ENCODE measurements at regions not wholly inside any gene's neighbourhood (a gene's known extent, or its start where the extent isn't known, plus 50 kb on each side); places are given as distances from the start of the nearest gene placed in this dataset.

GRCh38 chr6:24016286-24016685 lies 109.7 kb upstream of the NRSN1 start:
- WGBS (ENCODE audit: insufficient coverage, low coverage, low lambda C conversion rate, missing lambda C conversion rate), result 83% methylated on average over 1 of the region's 2 CpGs
- Histone ChIP-seq H3K27ac (no peak overlapping the region), H3K4me1 (no peaks in the 10 kb centered on the region), H3K4me3 (no peak overlapping the region), H3K9me3 (no peaks in the 10 kb centered on the region), H3K27me3 (no peaks in the 10 kb centered on the region), H3K36me3 (no peaks in the 10 kb centered on the region)
- DNase-seq, result no peak
- TF ChIP-seq POLR2A (IDR thresholded peaks at IDR 0.05) (no peak), CTCF (IDR thresholded peaks at IDR 0.05) (no peak)
- no peak for ATAC-seq
- intact Hi-C loops (cut with DNase I), result no loop called here

- Histone ChIP-seq H3K27ac (no peak overlapping the region), H3K9me3 (no peaks in the 10 kb centered on the region), H3K4me3 (no peak overlapping the region), H3K4me1 (no peaks in the 10 kb centered on the region), H3K27me3 (no peaks in the 10 kb centered on the region), H3K36me3 (no peaks in the 10 kb centered on the region)
- TF ChIP-seq CTCF (IDR thresholded peaks at IDR 0.05), result no peak
- no peak for TF ChIP-seq POLR2A (IDR thresholded peaks at IDR 0.05)
- DNase-seq, result no peak
- 77% methylated on average over 4 of the region's 4 CpGs for WGBS (ENCODE audit: insufficient coverage, low coverage, low lambda C conversion rate, missing lambda C conversion rate)
- ATAC-seq, result no peak
- intact Hi-C loops (cut with DNase I), result no loop called here
Observed at GRCh38 chr6:24016857-24017256, 109.2 kb upstream of the NRSN1 start.

GRCh38 chr6:24019393-24019792 lies 106.6 kb upstream of the NRSN1 start:
- TF ChIP-seq CTCF (IDR thresholded peaks at IDR 0.05) (no peak), POLR2A (IDR thresholded peaks at IDR 0.05) (no peak)
- no peaks in the 10 kb centered on the region for H3K4me1 ChIP-seq
- H3K9me3 ChIP-seq, result no peaks in the 10 kb centered on the region
- H3K36me3 ChIP-seq, result no peaks in the 10 kb centered on the region
- intact Hi-C loops (cut with DNase I), result no loop called here
- ATAC-seq (no peak), DNase-seq (no peak)
- no peak overlapping the region for H3K4me3 ChIP-seq
- H3K27ac ChIP-seq, result no peak overlapping the region
- no peaks in the 10 kb centered on the region for H3K27me3 ChIP-seq

- Histone ChIP-seq H3K9me3 (no peaks in the 10 kb centered on the region), H3K4me3 (no peak overlapping the region), H3K4me1 (no peaks in the 10 kb centered on the region), H3K36me3 (no peaks in the 10 kb centered on the region), H3K27ac (no peak overlapping the region), H3K27me3 (no peaks in the 10 kb centered on the region)
- intact Hi-C loops (cut with DNase I), result no loop called here
- DNase-seq (no peak), ATAC-seq (no peak)
- TF ChIP-seq CTCF (IDR thresholded peaks at IDR 0.05) (no peak), POLR2A (IDR thresholded peaks at IDR 0.05) (no peak)
- WGBS (ENCODE audit: insufficient coverage, low coverage, low lambda C conversion rate, missing lambda C conversion rate), result 55% methylated on average over 5 of the region's 5 CpGs
Observed at GRCh38 chr6:24019830-24020229, 106.2 kb upstream of the NRSN1 start.

GRCh38 chr6:24026050-24026449 lies 100.0 kb upstream of the NRSN1 start:
- intact Hi-C loops (cut with DNase I), result no loop called here
- H3K9me3 ChIP-seq, result no peaks in the 10 kb centered on the region
- H3K27ac ChIP-seq, result no peak overlapping the region
- TF ChIP-seq POLR2A (IDR thresholded peaks at IDR 0.05) (no peak), CTCF (IDR thresholded peaks at IDR 0.05) (no peak)
- ATAC-seq (no peak), DNase-seq (no peak)
- no peak overlapping the region for H3K4me3 ChIP-seq
- no peaks in the 10 kb centered on the region for H3K36me3 ChIP-seq
- no peaks in the 10 kb centered on the region for H3K4me1 ChIP-seq
- WGBS (ENCODE audit: insufficient coverage, low coverage, low lambda C conversion rate, missing lambda C conversion rate), result 33% methylated on average over 1 of the region's 1 CpG
- no peaks in the 10 kb centered on the region for H3K27me3 ChIP-seq

Data from right lobe of liver (tissue), 6 donors.